HG02973 (cell line): ENCODE measurements at regions not wholly inside any gene's neighbourhood (a gene's known extent, or its start where the extent isn't known, plus 50 kb on each side); places are given as distances from the start of the nearest gene placed in this dataset.

ENCODE experiments used
- ATAC-seq: cut with Tn5 transposase; IDR thresholded peaks from one replicate; pipeline ENCODE4 v1.9.1; 2021; ENCODE audit warnings: moderate library complexity; ENCODE audit not compliant: unreplicated experiment

GRCh38 chr5:98994611-98995010 lies 65.8 kb upstream of the CHD1 start:
- no peak for ATAC-seq

DNA sequence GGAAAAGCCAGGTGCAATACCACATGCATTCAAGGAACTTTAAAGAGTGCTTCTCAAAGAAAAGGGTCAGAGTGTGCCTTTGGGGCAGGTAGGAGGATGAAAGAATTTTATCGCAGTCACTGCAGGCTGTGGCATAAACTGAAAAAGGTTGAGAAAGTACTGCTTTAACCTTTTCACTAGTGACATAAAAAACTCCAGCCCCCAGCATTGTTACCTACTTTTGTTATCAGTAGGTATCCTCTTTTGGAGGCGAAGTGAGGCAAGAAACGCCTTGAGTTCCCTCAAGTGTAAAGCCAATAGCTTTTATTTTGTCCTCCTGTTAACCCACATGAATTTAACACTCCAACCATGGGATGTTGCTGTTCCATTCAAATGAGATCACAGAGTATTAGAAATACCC lies 64.7 kb upstream of the CHD1 start:
- no peak for ATAC-seq

DNA sequence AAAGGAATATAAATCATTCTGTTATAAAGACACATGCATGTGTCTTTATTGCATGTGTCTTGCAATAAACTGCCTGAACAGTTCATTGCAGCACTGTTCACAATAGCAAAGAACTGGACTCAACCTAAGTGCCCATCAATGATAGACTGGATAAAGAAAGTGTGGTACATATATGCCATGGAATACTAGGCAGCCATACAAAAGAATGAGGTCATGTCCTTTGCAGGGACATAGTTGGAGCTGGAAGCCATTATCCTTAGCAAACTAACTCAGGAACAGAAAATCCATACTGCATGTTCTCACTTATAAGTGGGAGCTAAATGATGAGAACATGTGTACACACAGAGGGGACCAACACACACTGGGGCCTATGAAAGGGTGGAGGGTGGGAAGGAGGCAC lies 63.7 kb upstream of the CHD1 start:
- no peak for ATAC-seq

DNA sequence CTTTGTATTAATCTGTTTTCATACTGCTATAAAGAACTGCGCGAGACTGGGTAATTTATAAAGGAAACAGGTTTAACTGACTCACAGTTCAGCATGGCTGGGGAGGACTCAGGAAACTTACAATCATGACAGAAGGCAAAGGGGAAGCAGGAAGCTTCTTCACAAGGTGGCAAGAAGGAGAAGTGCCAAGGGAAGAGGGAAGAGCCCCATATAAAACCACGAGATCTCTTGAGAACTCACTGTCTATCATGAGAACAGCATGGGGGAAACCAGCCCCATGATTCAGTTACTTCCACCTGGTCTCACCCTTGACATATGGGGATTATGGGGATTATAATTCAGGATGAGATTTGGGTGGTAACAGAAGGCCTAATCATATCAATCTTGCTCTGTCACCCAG lies 60.9 kb upstream of the CHD1 start:
- ATAC-seq, result no peak

GRCh38 chr5:98986587-98986986 lies 57.8 kb upstream of the CHD1 start:
- no peak for ATAC-seq

GRCh38 chr5:98982880-98983279 lies 54.1 kb upstream of the CHD1 start:
- no peak for ATAC-seq
